Stimulated activated CD4-positive, alpha-beta T cell treated with anti-CD3 and anti-CD28 coated beads, Interleukin-4, amount 100 ng/mL, for 24 hours (primary cell): ENCODE measurements at regions not wholly inside any gene's neighbourhood (a gene's known extent, or its start where the extent isn't known, plus 50 kb on each side); places are given as distances from the start of the nearest gene placed in this dataset.

ENCODE experiments used
- DNase-seq: peaks from one replicate; pipeline ENCODE4 v3.0.0-alpha.2; 2020

DNA sequence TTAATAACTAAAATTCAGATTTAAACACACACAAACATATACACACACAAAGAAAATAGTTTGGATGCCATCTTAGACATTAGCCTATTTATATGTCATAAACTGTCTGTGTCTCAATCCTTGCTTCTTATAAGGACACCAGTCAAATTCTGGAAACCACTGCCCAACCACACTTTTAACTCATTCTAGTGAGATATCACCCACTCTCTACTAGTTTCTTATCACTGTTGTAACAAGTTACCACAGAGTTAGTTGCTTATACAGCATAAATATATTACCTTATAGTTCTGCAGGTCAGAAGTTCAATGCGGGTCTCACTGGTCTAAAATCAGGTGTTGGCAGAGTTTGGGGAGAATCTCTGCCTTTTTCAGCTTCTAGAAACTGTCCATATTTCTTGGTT lies 239.1 kb downstream of the MTX2 start:
- DNase-seq = no peak

DNA sequence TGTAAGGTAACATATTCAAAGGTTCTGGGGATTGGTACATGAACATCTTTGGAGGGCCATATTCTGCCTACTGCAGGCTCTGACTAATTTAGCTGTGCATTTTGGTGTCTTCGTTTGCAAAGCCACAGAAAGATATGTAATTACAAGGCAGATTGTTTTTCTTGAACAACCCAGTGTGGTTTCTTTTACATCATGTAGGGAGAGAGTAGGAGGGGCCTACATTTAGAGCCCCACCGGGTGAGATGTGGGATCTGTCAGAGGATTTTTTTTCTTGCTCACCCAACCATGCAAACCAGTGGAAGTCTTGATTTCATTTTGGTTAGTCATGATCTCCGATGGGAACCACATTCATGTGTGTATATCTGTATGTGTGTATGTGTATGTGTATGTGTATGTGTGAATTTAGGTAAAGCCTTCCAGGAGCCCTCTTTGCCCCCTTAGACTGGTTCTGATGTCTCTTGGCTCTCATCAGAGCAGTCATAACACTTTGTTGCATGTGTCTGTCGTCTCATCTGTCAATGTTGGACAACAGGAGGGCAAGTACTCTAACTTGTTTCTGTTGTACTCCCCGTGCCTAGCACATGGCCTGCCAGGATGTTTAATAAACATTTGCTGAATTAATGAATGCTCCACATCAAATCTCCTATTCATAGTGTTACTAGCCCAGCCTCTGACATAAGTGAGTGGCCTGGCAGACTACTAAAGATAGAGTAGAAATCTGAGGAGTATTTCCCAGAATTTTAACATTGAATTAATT lies 239.9 kb downstream of the MTX2 start:
- DNase-seq = no peak

DNA sequence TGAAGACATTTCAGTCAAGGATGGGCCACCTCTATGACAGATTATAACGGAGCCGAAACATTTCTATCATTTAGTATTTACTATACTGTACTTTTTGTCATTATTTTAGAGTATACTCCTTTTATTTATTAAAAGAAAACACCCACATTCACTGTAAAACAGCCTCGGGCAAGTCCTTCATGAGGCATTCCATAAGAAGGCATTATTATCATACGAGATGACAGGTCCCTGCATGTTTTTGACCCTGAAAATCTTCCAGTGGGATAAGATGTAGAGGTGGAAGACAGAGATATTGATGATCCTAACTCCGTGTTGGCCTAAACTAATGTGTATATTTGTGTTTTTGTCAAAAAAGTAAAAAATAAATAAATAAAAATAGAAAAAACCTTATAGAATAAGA lies 245.0 kb downstream of the MTX2 start:
- no peak for DNase-seq

DNA sequence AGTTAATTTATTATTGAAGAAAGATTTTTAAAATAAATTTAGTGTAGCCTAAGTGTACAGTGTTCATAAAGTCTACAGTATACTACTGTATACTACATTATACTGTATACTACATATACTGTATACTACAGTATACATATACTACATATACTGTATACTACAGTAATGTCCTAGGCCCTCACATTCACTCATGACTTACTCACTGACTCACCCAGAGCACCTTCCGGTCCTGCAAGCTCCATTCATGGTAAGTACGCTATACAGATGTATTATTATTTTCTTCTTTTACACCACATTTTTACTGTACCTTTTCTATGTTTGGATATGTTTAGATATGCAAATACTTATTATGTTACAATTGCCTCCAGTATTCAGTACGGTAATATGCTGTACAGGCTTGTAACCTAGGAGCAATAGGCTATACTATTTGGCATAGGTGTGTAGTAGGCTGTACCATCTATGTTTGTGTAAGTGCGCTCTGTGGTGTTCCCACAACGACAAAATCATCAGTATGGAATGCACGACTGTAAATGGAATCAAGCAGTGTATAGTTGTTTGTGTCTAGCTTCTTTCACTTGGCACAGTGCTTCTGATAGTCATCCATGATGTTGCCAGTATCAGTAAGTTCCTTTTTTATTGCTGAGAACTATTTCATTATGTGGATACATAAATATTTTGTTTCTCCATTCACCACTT lies 245.7 kb downstream of the MTX2 start:
- no peak for DNase-seq

DNA sequence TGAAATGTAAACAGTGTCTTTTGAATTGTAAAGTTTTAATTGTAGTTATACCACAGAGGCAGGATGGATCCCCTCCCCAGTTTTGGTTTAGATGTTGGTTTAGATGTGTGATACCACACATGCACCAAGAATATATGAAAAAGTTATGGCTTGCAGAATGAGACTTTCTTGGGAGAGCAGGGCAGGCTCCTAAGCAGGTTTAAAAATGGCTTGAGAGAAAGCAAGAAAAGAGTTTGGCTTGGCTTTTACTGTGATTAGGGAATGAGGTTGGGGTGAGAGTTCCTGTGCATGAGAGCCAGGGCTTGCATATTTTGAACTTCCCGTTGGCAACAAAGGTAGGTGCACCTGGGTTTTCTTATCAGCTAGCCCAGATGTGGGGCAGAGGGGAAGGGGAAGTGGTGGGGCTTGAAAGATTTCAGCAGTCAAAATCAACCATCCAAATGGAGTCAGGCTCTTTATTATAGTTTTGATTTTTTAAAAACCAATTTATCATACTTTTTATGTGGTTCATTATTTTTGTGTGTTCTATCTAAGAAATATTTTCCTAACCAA lies 246.9 kb downstream of the MTX2 start:
- DNase-seq = no peak

DNA sequence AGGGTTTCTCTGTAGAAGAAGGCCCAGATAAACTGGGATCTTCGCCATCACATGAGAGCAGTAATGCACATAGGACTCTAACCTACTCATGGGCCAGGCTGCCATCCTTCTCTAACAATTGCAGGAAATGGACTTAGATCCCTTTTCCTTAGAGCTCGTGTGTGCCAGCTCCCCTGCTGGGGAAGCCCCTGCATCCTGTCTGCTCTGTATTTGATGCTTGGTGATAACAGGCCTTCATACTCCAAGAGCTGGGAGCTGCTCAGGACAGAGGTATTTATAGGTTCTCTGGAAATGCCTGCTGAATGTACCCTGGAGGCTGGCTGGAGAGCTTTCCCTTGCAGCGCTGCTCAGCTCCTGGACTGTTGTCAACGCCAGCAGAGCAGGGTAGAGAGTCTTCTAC lies 249.6 kb downstream of the MTX2 start:
- no peak for DNase-seq

DNA sequence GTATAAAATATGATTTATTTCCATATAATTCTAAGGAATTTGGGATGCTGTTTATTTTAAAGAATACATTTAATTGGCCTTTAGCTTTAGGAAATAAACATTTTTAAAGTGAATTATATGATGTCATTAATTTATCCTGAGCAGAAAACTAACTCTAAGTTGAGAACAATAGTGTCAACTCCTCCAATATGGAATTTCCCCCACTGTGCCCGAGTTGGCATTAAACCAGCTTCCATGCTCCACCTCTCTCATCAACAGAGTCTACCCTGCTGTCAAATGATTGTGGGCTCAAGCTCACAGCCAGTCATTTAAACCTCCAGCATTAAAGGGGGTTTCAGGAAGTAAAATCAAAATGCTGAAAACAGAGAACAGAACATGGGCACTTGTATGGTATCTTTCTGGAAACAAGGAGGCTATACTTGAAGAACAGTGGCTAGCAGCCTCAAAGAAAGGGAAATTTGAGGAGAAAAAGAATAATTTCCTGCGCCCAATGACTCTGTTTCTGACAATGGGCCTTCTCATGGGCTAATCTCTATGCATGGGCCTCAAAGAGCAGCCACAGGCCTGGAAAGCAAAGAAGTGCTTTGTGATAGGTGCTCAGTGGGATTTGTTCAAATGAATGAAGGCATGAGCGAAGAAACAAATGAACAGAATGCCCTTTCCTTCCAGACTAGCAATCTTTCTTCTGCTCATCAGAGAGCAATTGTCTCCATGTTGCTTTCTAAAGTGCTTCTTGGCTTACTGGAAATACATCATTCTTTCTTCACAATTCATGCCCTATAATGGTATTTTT lies 252.8 kb downstream of the MTX2 start:
- DNase-seq = no peak

DNA sequence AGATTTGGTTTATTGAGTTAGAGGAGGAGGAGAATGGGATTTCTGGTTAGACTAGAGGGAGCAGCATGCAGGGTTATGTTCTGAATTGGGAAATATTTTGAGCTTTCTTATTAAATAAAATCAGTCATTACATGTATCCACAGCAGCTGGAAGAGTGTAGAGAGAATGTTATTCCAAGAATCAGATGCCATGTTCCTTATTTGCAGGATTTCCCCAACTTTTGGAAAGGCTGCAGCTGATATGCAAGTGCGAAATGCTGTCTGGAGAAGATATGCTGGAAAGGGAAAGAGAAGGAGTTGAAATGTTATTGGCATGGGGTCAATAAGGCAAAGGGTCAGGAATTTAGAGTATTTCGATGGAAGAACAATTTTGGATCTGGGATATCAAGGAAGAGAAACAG lies 255.8 kb downstream of the MTX2 start:
- no peak for DNase-seq

DNA sequence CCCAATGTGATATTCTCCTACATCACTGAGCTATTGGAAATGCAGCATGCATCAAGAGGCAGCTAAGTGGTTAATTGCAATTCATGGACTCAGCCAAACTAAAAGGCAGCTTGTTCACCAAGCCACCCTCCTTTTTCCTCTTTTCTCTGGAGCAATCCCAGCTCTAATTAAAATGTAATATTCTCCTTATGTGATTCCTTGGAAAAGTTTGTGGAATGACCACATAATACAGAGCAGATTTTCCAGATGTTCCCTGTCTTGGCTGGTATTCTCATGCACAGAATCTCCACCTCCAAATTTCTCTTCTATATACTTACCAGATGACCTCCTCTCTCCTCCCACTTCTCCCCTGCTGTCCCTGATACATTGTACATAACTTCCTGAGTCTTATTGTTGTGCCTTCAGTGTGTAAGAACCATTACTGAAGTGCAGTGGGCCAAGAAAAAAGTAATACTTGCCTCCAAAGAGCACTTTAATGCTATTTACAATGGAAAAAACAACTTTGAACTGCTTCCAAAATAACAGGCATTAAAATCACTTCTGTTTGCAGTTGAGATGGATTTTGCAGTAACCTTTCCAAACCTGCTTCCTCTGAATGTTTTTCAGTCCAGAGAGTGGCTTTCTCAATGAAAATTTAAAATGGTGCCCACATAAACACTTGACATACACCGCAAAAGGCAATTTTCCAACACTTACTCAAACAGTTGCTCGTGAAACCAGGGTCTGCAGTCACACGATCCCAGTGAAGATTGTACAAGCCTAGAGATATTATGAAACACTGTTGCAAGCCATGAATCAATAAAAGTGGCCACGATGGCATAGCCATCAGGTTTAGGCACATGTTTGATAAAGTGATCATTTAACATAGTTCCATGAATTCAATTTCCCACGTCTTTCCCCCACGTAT lies 258.0 kb downstream of the MTX2 start:
- DNase-seq = no peak

DNA sequence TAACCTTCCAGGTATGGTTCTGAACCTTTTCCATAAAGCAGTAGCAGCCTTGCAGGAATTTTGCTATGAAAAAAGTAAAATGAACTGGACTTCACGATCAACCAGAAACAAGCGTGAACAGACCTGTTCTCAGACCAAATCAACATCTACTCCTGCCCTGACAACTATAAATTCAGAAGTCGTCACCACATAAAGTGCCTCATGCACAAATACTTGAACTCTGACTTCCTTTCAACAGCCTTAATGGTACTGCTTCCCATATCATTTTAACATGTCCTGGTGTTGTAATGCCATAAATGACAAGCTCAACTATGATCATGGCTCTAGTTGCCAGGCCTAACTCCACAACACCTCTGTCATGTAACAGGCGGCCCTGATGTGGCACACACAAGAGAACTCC lies 262.4 kb downstream of the MTX2 start:
- no peak for DNase-seq

DNA sequence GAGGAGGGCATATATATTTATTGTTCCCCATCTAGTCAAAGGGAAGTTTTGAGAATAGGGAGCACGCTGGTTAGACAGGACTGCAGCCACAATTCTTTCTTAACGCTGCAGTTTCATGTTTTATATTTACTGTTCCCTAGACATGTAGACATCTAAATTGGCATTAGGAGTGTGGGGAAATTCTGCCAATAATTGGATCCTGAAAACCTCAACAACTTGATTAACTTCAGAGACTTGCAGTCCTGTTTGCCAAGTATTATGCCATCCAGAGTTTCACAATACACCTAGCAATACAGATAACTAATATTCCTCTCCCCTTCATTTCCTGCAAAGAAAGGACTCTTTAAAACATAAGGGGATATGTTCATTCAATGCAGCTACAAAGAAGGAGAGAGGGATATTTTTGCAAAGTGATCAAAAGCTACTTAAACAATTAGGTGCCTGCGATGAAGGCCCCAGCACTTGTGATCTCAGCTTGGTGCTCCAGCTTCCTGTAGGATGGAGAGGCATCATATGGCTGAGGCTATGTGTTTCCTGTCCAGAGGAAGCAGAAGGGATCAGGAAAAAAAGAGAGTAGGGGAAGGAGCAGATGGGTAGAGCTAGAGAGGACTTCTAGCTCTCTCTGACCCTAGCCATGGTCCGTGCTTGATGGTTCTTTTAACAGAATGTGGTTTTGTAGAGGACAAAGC lies 264.4 kb downstream of the MTX2 start:
- DNase-seq = no peak

DNA sequence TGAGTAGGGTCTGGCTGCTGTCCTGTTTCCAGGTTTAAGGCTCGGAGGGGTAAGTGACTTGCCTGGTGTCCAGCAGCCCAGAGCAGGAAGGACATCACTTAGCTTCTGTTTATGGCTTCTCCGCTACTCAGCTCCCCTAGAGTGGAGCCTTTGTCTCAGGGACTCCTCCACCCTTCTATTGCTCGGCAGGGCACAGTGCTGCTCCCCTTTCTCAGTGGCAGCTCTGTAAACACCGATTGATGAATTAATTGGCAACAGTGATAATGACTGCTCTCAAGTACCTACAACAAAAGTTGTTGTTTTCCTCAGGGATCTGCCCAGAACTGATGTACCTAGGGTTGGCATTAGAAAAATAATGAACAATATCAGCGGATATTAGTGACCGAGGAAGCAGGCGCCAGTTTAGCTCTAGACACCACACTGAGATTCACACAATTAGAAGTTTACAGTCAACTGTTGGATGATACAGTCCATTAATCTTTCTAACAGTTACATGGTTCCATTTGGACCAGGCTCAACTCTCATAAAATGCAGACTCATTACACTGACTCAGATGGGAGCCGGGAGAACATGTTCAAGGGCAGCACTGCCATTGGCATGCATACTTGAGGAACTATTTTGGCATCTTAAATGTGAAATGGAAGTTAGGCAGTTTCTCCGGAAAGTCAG lies 265.7 kb downstream of the MTX2 start:
- DNase-seq = no peak

DNA sequence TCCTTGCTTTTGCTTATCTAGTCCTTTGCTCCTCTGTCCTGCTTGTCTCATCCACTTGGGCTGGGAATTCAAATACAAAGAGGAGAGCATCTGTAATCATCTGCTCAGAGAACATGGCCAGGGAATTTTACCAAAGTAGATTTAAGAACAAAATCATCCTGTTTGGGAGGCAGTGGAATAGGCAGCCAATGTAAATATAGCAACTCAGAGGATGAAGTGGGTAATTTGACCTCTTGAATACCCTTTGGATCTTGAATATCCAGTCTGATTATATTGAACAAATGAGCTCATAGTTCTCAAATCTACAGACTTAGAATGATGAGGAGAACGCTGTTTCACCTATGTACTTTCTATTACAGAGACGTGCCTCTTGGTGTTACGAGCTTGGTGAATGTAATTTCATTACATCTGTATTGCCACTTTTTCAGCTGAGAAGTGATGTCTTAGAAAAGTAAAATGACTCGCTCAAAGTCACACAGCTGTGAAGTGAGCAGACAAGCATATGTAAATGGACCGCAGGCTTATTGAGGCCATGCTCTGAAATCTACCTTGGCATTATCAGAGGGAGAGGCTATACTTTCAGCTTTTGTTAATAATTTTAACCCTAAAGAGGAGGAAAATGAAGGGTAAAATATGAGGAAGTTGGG lies 266.3 kb downstream of the MTX2 start:
- DNase-seq = no peak

DNA sequence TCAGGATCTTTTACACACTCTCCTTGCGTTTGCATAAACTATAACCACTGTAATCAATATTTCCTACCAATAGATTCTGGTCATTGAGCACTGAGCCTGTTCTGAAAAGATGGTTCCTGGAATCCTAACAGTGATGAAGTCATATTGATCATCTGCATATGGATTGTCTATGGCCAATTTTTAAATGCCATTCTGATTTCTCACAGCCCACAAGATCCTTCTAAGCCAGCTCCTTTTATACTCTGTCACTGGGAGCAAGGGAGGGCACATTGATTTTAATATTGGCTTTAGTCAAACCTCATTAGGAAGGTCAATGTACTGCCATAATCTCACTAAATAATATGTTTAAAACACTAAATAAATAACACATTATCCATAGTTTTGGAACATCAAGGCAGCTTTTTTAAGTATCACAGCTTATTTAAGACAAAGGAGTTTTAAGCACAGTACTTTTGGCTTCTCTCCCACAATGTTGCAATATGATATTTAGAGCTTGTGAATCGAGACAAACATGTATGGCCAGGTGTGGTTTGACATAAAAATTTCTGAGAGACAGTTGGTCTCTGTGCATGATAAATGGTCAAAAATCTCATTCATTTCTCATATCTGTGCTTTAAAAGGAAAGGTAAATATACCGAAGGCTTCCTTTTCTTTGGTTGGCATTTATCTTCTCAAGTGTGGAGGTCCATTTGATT lies 267.3 kb downstream of the MTX2 start:
- DNase-seq = no peak

DNA sequence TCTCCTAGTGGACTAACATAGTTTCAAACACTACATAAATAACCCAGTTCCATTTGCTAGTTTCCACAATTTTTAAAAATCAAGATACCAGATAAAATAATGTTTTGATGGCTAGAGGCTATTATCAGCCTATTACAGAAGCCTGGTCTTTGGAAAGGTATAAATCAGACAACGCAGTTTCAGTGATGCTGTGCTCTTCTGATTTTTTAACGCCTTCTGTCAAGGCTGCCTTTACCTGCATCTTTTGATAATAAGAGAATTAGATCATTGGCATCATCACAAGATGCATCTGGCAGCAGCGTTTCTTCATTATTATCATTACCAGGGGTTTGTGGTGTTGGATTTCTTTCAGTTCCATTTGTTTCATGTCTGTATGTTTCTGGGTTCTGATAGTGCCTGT lies 268.7 kb downstream of the MTX2 start:
- DNase-seq = no peak

DNA sequence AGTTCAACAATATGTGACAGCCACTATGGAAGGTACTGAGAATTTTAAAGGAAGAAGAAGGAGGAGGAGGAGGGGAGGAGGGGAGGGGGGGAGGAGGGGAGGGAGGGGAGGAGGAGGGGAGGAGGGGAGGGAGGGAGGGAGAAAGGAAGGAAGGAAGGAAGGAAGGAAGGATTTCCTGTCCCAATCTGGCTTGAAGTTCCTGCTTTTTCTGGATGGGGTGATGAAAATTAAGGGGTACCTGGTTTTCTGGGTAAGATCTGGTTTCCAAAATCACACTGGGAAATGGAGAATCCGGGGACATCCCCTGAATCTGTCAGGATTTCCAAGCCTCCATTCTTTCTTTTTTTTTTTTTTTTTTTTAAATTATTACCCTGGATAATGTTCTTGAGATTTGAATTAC lies 271.8 kb downstream of the MTX2 start:
- DNase-seq = no peak

DNA sequence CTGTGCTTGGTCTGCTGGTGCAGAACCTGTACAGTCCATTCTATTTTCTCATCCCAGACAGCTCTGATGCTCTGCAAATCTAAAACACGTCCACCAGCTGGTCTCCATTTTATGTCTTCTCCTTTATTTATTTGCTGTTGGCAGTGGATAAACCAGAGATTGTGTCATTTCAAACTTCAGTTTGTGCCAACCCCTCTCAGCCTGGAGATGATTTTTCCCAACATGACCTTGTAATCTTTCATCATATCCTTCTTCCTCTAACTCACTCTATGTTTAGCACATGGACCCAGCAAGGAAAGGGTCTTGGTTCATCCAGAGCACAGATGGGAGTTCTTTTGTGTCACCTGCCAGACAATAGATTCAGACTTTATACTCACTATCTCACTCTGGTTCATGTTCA lies 273.2 kb downstream of the MTX2 start:
- no peak for DNase-seq

DNA sequence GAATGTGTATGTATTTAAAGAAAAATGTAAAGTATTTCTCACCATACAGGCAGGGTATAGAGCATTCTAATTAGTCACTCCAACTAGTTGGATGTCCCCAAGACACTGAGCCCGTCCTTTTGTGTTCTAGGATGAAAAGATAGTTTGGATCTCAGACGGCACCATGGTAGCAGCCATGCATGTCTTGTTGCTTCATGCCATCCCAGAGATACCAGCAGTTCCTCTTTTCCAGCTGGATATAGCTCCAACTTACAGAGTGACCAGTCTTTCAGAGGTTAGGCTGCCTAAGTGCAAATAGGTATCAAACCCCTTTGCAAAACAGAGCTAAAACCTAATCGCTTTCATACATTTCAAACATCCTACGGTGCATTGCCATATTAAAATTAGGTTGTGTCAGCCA lies 275.3 kb downstream of the MTX2 start:
- no peak for DNase-seq

DNA sequence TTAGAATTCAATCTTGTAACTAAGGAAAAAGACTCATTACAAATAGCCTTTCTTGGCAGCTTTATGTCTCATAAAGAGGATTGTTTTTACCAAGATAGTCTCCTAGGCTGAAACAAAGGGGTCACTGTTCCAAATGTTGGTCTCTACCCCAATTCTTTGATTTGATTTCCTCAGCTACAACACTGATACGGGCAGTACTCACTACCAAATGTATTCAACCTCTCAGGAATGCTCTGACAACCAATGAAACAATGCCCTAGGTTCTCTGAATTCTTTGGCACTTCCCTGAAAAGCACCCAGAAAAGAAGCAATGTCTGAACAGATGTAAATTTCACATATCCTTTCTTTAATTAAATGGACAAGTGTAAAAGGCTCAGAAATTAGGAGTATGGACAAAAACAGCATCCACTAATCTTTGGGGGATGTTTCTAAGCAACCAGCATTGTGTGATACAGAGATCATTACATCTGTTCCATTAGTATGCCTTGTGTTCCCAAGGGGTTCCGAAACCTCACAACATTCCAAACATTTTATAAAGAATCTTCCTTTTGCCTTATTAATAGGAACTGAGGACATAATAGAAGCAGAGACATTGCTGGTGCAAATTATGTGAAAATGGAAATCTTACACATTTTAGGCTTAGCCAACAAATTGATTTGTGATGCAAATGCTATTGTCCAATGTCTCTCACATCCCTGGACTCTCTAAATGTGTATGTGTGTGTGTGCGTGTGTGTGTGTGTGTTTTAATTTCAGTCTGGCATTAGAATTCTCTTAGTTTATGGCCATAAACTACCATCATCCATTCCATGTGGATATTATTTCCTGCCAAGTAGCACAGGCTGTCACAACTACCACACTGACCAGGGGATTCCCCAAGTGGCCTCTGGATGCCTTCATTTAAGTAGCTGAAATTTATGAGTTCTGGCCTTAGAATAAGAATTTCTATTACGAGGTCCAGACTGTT lies 276.0 kb downstream of the MTX2 start:
- DNase-seq = no peak
